ENCODE measurements at regions not wholly inside any gene's neighbourhood (a gene's known extent, or its start where the extent isn't known, plus 50 kb on each side); places are given as distances from the start of the nearest gene placed in this dataset.

GRCh38 chr6:126614642-126615504 lies 275.0 kb downstream of the CENPW start:
- TF ChIP-seq SP1 (IDR thresholded peaks at IDR 0.05; ENCODE audit: low read depth) (no peak), CTCF (IDR thresholded peaks at IDR 0.05 in 2 of 3, conservative IDR thresholded peaks at IDR 0.05 in 1 of 3; ENCODE audit: borderline replicate concordance in 1 of 3, insufficient read depth in 1 of 3, low read depth in 2 of 3, low read length in 2 of 3) (no peak), FOSL1 (IDR thresholded peaks at IDR 0.05; ENCODE audit: low read depth) (no peak), POLR2A (IDR thresholded peaks at IDR 0.05; ENCODE audit: borderline replicate concordance, extremely low read depth, insufficient read depth, insufficient read length) (no peak)
